ENCODE measurements at regions not wholly inside any gene's neighbourhood (a gene's known extent, or its start where the extent isn't known, plus 50 kb on each side); places are given as distances from the start of the nearest gene placed in this dataset.

DNA sequence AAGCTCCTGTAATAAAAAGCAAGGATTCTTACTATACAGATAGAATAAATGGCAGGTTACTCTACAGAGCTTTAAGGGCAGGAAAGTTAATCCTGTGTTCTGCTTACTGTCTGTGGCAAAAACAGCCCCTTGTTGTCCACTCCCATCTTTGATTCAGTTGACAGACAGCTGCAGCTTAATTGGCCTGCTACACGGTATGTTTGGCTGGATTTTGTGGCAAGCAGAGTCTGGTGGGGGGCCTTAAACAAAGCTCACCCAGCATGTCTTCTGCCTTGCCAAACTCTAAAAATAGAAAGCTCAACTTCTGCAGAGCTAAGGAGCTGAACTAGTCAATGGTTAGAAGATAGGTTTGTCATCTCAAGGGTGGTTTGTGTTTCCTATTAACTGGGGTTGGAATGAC is 407.2 kb downstream of the HLX start:
- H3K9me3 ChIP-seq (replicated peaks): no peaks in the 10 kb centered on the region
- H3K27me3 ChIP-seq (ENCODE audit: low read depth): no peaks in the 10 kb centered on the region
- H3K4me3 ChIP-seq: no peak overlapping the region
- no peaks in the 10 kb centered on the region for H3K36me3 ChIP-seq
- TF ChIP-seq CTCF (IDR thresholded peaks at IDR 0.05; ENCODE audit: borderline replicate concordance): no peak
- peaks cover 4% of the 10 kb centered on the region for H3K4me1 ChIP-seq
- intact Hi-C loops (cut with micrococcal nuclease): no loop called here
- no peak overlapping the region for H3K27ac ChIP-seq (replicated peaks)
- no peak for DNase-seq

- Histone ChIP-seq H3K36me3 (no peaks in the 10 kb centered on the region), H3K27ac (replicated peaks) (no peak overlapping the region), H3K4me1 (peaks cover 2% of the 10 kb centered on the region), H3K9me3 (replicated peaks) (no peaks in the 10 kb centered on the region), H3K4me3 (no peak overlapping the region), H3K27me3 (ENCODE audit: low read depth) (no peaks in the 10 kb centered on the region)
- TF ChIP-seq CTCF (IDR thresholded peaks at IDR 0.05; ENCODE audit: borderline replicate concordance): no peak
- DNase-seq: no peak
- intact Hi-C loops (cut with micrococcal nuclease): no loop called here
Measured at GRCh38 chr1:221289103-221289502, 409.9 kb downstream of the HLX start.

DNA sequence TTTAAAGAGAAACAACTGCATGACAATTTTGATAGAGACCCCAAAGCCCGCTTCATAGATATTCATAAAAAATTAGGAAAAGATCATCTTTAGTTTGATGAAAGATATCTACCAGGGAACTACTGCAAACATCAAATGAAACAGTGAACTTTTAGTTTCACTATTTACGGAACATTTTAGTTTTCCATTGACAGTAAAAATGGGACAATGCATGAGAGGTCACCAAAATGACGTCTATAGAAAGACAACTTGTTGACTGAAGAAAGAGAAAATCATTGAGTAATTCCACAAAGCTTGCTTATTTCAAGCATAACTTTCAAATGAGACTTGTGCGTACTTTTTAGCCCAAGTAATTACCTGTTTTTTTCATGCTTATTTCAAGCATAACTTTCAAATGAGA is 411.4 kb downstream of the HLX start:
- intact Hi-C loops (cut with micrococcal nuclease): no loop called here
- H3K4me3 ChIP-seq: no peak overlapping the region

GRCh38 chr1:221291113-221291512 is 411.9 kb downstream of the HLX start:
- no peak overlapping the region for H3K27ac ChIP-seq (replicated peaks)
- no peak for DNase-seq
- H3K4me1 ChIP-seq: no peaks in the 10 kb centered on the region
- TF ChIP-seq CTCF (IDR thresholded peaks at IDR 0.05; ENCODE audit: borderline replicate concordance): no peak
- H3K9me3 ChIP-seq (replicated peaks): no peaks in the 10 kb centered on the region
- H3K27me3 ChIP-seq (ENCODE audit: low read depth): no peaks in the 10 kb centered on the region
- no peak overlapping the region for H3K4me3 ChIP-seq
- intact Hi-C loops (cut with micrococcal nuclease): no loop called here
- H3K36me3 ChIP-seq: no peaks in the 10 kb centered on the region

More for the DNA sequence above, 411.4 kb downstream of the HLX start:
- no peak for TF ChIP-seq CTCF (IDR thresholded peaks at IDR 0.05; ENCODE audit: borderline replicate concordance)
- H3K4me1 ChIP-seq: no peaks in the 10 kb centered on the region
- no peak overlapping the region for H3K27ac ChIP-seq (replicated peaks)
- no peaks in the 10 kb centered on the region for H3K36me3 ChIP-seq
- no peak for DNase-seq
- H3K27me3 ChIP-seq (ENCODE audit: low read depth): no peaks in the 10 kb centered on the region
- H3K9me3 ChIP-seq (replicated peaks): no peaks in the 10 kb centered on the region

DNA sequence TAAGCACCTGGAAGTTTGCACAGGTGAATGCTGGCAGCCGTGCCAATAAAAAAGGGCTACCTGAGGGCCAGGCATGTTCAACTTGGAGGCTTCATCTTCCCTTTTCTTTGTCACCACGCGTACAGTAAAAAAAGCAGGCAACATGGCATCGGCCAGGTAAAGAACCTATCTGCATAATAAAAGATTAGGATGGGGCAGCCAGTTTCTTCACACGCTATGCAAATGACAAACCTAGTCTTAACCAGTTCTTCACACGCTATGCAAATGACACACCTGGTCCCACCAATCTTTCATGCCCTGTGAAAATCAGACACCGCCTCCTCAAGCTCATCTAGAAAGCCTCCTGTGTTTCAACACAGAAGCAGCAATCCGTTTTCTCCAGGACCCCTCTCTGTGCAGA is 413.4 kb downstream of the HLX start:
- TF ChIP-seq CTCF (IDR thresholded peaks at IDR 0.05; ENCODE audit: borderline replicate concordance): no peak
- H3K4me1 ChIP-seq: no peaks in the 10 kb centered on the region
- H3K9me3 ChIP-seq (replicated peaks): no peaks in the 10 kb centered on the region
- H3K27me3 ChIP-seq (ENCODE audit: low read depth): no peaks in the 10 kb centered on the region
- no peak for DNase-seq
- H3K36me3 ChIP-seq: no peaks in the 10 kb centered on the region
- H3K4me3 ChIP-seq: no peak overlapping the region
- no peak overlapping the region for H3K27ac ChIP-seq (replicated peaks)
- intact Hi-C loops (cut with micrococcal nuclease): no loop called here

DNA sequence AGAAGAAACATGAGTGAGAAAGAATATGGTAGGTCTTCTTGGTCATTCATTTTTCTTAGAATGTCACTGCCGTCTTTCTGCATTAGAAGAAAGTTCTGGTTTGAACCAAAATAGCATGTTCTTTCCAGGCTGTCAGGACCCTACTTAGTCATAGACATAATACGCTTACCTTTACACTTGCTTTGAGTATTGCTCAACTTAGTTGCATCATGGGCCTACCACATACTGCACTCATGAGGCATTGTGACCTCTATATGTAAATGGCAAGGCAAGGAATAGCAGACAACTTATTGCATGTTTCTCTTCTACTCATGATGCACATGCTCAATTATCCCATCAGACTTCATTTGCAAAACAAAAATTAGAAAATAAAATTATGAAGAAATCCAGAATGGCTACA is 415.0 kb downstream of the HLX start:
- H3K4me3 ChIP-seq: no peak overlapping the region
- intact Hi-C loops (cut with micrococcal nuclease): no loop called here
- no peak for DNase-seq
- H3K4me1 ChIP-seq: no peaks in the 10 kb centered on the region
- H3K36me3 ChIP-seq: no peaks in the 10 kb centered on the region
- TF ChIP-seq CTCF (IDR thresholded peaks at IDR 0.05; ENCODE audit: borderline replicate concordance): no peak
- H3K9me3 ChIP-seq (replicated peaks): no peaks in the 10 kb centered on the region
- no peak overlapping the region for H3K27ac ChIP-seq (replicated peaks)
- no peaks in the 10 kb centered on the region for H3K27me3 ChIP-seq (ENCODE audit: low read depth)
